Fibroblast of pulmonary artery (primary cell): ENCODE measurements at regions not wholly inside any gene's neighbourhood (a gene's known extent, or its start where the extent isn't known, plus 50 kb on each side); places are given as distances from the start of the nearest gene placed in this dataset.

Source experiments
- DNase-seq: peaks from one replicate; pipeline ENCODE4 v3.0.0-alpha.2; 2010; ENCODE audit warnings: low read depth
- H3K4me3 ChIP-seq: replicated peaks from 2 replicates; pipeline ENCODE4 v1.5.1; 2011; ENCODE audit warnings: low read depth, mild to moderate bottlenecking, control low read depth, low read length, moderate library complexity
- TF ChIP-seq, protein P1 (sequence below): IDR thresholded peaks from 2 replicates; pipeline ENCODE4 v1.5.1; 2011; ENCODE audit warnings: mild to moderate bottlenecking, control low read depth, low read length, inconsistent platforms; ENCODE audit errors: missing control alignments

DNA sequence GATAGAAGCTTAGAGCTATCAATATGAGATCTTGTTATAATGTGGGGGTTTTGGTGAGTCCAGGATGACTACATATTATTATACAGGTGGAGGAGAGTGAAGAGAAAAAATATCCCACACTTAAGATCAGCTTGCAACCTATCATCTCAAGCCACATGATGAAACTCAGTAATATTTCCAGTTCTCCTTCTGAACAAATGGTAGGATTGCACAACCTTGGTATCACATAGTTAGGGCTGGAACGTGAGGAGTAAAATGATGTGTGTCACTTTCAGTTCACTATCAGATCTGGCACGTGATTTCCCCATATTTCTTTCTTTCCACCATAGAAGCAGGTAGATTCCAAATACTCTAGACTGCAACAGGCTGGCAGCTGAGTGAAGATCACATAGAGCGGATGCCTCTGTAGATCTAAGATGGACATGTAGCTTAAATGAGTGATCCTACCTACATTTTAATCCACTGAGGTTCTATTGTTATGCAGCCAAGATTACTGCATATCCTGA lies 150.6 kb upstream of the ANKRD50 start:
- H3K4me3 ChIP-seq = no peak overlapping the region
- DNase-seq = peak; percentile 26
- TF ChIP-seq, protein P1, sequence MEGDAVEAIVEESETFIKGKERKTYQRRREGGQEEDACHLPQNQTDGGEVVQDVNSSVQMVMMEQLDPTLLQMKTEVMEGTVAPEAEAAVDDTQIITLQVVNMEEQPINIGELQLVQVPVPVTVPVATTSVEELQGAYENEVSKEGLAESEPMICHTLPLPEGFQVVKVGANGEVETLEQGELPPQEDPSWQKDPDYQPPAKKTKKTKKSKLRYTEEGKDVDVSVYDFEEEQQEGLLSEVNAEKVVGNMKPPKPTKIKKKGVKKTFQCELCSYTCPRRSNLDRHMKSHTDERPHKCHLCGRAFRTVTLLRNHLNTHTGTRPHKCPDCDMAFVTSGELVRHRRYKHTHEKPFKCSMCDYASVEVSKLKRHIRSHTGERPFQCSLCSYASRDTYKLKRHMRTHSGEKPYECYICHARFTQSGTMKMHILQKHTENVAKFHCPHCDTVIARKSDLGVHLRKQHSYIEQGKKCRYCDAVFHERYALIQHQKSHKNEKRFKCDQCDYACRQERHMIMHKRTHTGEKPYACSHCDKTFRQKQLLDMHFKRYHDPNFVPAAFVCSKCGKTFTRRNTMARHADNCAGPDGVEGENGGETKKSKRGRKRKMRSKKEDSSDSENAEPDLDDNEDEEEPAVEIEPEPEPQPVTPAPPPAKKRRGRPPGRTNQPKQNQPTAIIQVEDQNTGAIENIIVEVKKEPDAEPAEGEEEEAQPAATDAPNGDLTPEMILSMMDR = no peak

- DNase-seq = no peak
- H3K4me3 ChIP-seq = no peak overlapping the region
- TF ChIP-seq, protein P1 = no peak
Measured at GRCh38 chr4:124862261-124862660, 149.7 kb upstream of the ANKRD50 start.

DNA sequence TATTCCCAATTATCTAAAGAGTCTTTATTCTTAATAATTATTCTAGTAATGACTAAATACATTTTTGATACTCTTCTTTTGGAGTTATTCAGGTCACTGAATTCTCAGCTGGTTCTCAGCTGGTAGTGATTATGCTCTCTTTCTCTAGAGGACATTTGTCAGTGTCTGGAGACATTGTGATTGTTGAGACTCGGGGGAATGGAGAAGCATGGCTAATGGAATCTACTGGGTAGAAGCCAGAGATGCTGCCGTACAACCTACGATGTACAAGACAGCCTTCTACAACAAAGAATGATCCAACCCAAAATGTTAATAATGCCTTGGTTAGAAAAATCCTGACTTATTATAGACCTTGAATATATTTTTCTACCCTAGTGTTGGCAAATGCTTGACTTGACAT lies 149.2 kb upstream of the ANKRD50 start:
- DNase-seq = no peak
- no peak overlapping the region for H3K4me3 ChIP-seq
- TF ChIP-seq, protein P1 = no peak

DNA sequence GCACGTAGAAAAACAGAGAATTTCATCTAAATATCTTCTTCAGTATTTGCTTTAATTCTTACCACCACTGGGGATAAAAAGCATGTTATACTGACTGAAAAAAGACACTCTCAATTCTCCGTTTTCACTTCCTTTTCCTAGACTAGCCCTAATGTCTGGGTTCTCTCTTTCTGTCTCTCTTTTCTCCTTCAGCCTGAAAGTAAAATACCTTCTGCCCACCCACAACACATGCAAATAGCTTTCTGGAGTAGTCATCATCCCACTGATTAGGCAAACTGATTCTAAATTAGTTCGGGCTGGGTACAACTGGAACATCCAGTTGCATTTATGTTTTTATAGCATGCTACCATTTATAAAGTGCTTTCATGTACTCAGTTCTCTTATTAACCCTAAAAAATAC lies 142.4 kb upstream of the ANKRD50 start:
- TF ChIP-seq, protein P1 = no peak
- H3K4me3 ChIP-seq = no peak overlapping the region
- peak; percentile 8 for DNase-seq

GRCh38 chr4:124851741-124852140 lies 139.2 kb upstream of the ANKRD50 start:
- DNase-seq = no peak
- H3K4me3 ChIP-seq = no peak overlapping the region
- TF ChIP-seq, protein P1 = no peak

DNA sequence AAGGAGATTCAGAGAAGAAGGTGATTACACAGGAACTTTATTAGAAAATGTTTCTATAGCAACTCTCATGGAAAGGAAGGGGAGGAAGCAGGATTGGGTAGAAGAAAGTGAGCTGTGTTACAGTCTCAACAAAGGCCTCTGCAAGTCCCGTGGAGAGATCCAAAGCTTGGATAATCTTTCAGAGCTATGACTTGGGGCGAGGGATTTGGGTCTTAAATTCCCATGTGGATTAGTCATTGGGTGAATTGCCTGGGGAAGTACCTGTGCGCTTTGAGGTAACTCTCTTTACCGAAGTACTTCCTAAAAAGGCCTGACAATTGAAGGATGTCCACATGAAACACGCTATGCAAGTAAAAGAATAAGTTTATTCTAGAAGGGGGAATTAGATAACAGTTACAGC lies 133.8 kb upstream of the ANKRD50 start:
- TF ChIP-seq, protein P1 = no peak
- DNase-seq = no peak
- no peak overlapping the region for H3K4me3 ChIP-seq

GRCh38 chr4:124839786-124840390 lies 127.4 kb upstream of the ANKRD50 start:
- DNase-seq = peak; percentile 8
- TF ChIP-seq, protein P1 = no peak
- H3K4me3 ChIP-seq = no peak overlapping the region
